GM10248 (cell line): ENCODE measurements at regions not wholly inside any gene's neighbourhood (a gene's known extent, or its start where the extent isn't known, plus 50 kb on each side); places are given as distances from the start of the nearest gene placed in this dataset.

ENCODE experiments used
- CTCF ChIA-PET: fragments of 300-600 bp; sonication (Branson Sonifier 250); formaldehyde crosslinking; extraction: SDS; loops from one replicate; lab custom pipeline; 2021; ENCODE audit warnings: antibody characterized with exemption; lab: Yijun Ruan, JAX
- POLR2A ChIA-PET: fragments of 350-650 bp; sonication (Branson Sonifier 250); formaldehyde crosslinking; extraction: SDS; loops from one replicate; lab custom pipeline; 2020; ENCODE audit warnings: antibody characterized with exemption; lab: Yijun Ruan, JAX
- DNase-seq: peaks from one replicate; pipeline ENCODE4 v3.0.0; 2012; ENCODE audit errors: extremely low spot score
- TF ChIP-seq, protein P1 (sequence below): IDR thresholded peaks from 2 replicates; pipeline ENCODE4 v1.5.1; 2012; ENCODE audit warnings: mild to moderate bottlenecking, low read depth; ENCODE audit errors: extremely low read depth, missing control alignments, control extremely low read depth

DNA sequence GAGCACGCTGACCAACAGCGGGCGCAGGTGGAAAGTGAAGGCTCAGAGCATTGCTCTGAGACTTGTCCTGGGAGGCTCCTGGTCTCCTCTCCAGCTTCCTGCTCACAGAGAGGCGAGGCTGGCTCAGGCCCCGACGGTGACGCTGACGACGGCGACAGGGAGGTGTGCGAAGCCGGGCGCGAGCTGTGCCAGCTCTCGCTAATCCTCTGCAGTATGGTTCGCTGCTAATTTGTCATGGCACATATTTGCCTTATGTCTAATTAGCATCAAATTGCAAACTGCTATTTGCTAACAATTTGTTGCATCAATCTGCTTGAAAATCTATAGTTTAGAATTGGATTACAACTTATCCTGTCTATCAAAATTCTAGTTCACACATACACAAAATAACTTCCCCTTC, 469.8 kb upstream of the ZNF507 start:
- POLR2A ChIA-PET = no interaction called here
- TF ChIP-seq, protein P1, sequence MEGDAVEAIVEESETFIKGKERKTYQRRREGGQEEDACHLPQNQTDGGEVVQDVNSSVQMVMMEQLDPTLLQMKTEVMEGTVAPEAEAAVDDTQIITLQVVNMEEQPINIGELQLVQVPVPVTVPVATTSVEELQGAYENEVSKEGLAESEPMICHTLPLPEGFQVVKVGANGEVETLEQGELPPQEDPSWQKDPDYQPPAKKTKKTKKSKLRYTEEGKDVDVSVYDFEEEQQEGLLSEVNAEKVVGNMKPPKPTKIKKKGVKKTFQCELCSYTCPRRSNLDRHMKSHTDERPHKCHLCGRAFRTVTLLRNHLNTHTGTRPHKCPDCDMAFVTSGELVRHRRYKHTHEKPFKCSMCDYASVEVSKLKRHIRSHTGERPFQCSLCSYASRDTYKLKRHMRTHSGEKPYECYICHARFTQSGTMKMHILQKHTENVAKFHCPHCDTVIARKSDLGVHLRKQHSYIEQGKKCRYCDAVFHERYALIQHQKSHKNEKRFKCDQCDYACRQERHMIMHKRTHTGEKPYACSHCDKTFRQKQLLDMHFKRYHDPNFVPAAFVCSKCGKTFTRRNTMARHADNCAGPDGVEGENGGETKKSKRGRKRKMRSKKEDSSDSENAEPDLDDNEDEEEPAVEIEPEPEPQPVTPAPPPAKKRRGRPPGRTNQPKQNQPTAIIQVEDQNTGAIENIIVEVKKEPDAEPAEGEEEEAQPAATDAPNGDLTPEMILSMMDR = no peak
- CTCF ChIA-PET = no interaction called here
- no peak for DNase-seq

DNA sequence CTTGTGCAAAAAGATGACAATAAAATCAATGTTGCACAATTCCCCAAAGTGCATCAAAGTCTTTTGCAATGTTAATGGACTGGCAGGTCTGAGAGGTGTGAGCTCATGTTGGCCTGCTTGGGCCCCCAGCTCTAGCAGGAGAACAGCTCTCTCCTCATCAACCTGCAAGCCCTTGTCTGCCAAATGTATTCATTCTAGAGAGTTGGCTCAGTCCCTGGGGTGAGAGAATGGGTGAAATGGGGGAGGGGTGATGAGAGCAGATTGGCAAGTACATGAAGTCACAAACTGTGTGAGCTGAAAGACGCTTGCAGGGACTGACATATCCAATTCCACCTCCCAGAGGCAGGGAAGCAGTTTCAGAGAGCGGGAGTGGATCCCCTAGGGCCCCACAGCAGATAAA, 465.1 kb upstream of the ZNF507 start:
- ChIA-PET POLR2A (no interaction called here), CTCF (no interaction called here)
- no peak for DNase-seq
- TF ChIP-seq, protein P1 = no peak

DNA sequence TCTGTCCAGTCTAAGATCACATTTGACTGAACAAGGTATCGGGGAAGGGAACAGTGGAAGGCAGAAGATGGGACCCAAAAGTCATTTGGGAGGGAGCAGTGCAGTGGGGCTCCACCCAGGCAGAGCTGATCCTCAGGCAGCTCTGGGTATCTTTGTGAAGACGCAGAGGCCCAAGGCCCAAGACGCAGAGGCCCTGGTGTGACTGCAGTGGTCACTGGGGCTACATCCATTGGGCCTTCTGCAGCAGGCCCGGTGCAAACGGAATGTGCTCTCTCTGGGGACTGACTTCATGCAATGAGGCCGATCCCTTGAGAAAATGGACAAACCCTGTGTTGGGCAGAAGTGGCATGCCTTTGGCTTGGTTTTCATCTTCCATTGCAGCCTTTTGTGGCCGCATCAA, 463.4 kb upstream of the ZNF507 start:
- CTCF ChIA-PET = no interaction called here
- TF ChIP-seq, protein P1 = no peak
- POLR2A ChIA-PET = no interaction called here
- no peak for DNase-seq

DNA sequence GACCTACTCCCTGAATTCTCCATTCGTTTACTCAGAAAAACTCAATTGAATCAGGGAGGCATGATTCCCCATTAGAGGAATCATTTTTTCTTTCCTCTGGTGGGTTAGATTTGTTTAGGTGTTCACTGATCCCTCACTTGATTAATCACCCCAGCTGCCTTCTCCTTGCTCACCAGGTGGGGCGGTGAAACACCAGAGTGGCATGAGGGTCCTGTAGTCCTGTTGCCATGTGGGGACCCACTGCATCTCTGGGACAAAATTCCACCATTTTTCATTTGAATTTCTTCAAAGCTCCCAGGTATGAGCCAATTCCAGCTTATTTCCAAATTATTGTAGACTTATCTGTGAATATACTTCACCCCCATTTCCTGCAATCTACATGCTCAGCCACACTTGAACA, 462.7 kb upstream of the ZNF507 start:
- DNase-seq = no peak
- TF ChIP-seq, protein P1 = no peak
- ChIA-PET POLR2A (no interaction called here), CTCF (no interaction called here)

DNA sequence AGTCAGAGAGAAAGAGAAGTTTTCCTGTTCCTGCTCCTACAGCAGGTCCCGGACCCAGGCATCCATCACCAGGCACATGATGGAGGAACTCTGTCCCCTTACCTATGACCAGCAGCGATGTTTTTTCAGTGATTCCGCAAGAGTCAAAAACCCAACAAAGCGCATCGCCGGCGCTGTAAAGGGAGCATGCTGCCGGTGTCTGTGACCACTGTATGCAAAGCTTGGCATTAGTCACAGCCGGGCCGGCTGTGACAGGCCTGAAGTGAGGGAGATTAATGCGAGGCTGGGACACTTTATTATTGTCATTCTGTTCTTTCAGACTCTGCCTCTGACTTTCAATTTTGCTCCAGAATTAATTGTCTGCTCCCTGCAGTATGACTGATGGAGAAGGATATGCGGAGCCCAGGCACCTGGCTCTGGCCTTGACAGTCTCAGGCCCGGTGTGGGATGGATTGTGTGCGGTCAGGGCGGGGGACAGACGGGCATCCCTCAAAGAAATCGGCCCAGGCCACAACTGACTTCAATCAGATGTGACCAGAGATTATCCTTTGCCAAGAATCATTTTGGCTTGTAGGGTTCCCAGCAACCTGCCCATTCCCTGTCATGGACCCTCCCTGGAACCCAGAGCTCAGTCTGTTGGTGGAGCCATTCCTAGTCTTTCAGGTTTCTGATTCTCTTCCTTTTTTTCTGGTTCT, 462.0 kb upstream of the ZNF507 start:
- ChIA-PET POLR2A (no interaction called here), CTCF (no interaction called here)
- TF ChIP-seq, protein P1 = no peak
- DNase-seq = no peak

DNA sequence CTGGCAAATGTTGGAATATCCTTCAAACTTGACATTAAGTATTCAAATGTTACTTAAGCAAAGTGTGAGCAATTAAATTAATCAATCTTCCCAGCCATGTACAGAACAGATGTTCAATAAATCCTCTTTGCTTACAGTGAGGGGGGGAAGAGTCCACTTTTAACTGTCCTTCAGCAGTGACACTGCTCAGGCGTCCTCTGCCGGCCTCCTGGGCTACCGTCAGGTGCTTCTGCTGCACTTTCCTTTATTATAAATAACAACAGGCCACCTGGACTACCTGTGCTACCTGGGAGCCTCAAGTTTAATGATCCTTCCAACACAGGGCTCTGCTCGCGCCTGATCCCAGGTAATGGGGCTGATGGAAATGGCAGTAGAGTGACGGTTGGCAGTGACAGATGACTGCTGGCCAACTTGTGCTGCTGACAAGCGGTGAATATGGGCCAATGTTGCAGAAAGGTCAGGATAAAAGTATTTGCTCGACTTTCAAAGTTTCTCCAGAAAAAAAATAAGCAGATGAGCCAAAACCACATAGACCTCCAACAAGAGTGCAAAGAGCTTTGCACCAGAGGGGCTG, 460.0 kb upstream of the ZNF507 start:
- TF ChIP-seq, protein P1 = no peak
- DNase-seq = no peak
- ChIA-PET POLR2A (no interaction called here), CTCF (no interaction called here)
